HUES6 (cell line): ENCODE measurements at regions not wholly inside any gene's neighbourhood (a gene's known extent, or its start where the extent isn't known, plus 50 kb on each side); places are given as distances from the start of the nearest gene placed in this dataset.
"Not testable (repeated sequence)": the region's sequence is repeated elsewhere in the genome, so short reads cannot be mapped to it uniquely, and the experiment has no call there.

ENCODE experiments used
- H3K27ac ChIP-seq: 2 replicates; pipeline ENCODE4 v1.7.0; 2013; ENCODE audit warnings: low read depth, mild to moderate bottlenecking, low read length, inconsistent platforms
- H3K27me3 ChIP-seq: 2 replicates; pipeline ENCODE4 v1.6.1; 2013; ENCODE audit warnings: low read length; ENCODE audit not compliant: control insufficient read depth, insufficient read depth
- H3K36me3 ChIP-seq: 2 replicates; pipeline ENCODE4 v1.6.1; 2013; ENCODE audit warnings: low read length; ENCODE audit not compliant: control insufficient read depth, insufficient read depth
- H3K4me1 ChIP-seq: 2 replicates; pipeline ENCODE4 v1.6.1; 2013; ENCODE audit warnings: low read length; ENCODE audit not compliant: control insufficient read depth, insufficient read depth
- H3K4me3 ChIP-seq: 2 replicates; pipeline ENCODE4 v1.5.1; 2013; ENCODE audit warnings: low read depth, low read length
- H3K9ac ChIP-seq: one replicate; pipeline ENCODE4 v1.6.1; 2013; ENCODE audit warnings: mild to moderate bottlenecking, low read length
- H3K9me3 ChIP-seq: 2 replicates; pipeline ENCODE4 v1.6.1; 2013; ENCODE audit warnings: low read depth, low read length; ENCODE audit not compliant: control insufficient read depth, insufficient read depth

GRCh38 chr3:20288050-20288449 is 102.0 kb upstream of the SGO1 start:
- no peak overlapping the region for H3K9ac ChIP-seq
- H3K36me3 ChIP-seq, result no peaks in the 10 kb centered on the region
- peaks cover 6% of the 10 kb centered on the region for H3K4me1 ChIP-seq
- H3K27ac ChIP-seq, result 0 out of 2 replicates have a peak overlapping the region, but pooled peaks have one; percentile 48
- no peak overlapping the region for H3K4me3 ChIP-seq
- no peaks in the 10 kb centered on the region for H3K27me3 ChIP-seq
- peaks cover 33% of the 10 kb centered on the region for H3K9me3 ChIP-seq

GRCh38 chr3:20280257-20280656 is 94.3 kb upstream of the SGO1 start:
- H3K36me3 ChIP-seq, result no peaks in the 10 kb centered on the region
- H3K27me3 ChIP-seq, result no peaks in the 10 kb centered on the region
- peaks cover 25% of the 10 kb centered on the region for H3K9me3 ChIP-seq
- H3K4me1 ChIP-seq, result no peaks in the 10 kb centered on the region
- H3K4me3 ChIP-seq, result no peak overlapping the region
- no peak overlapping the region for H3K9ac ChIP-seq
- H3K27ac ChIP-seq, result no peak overlapping the region

GRCh38 chr3:20265977-20266376 is 80.0 kb upstream of the SGO1 start:
- H3K4me1 ChIP-seq, H3K36me3 ChIP-seq, H3K27me3 ChIP-seq, H3K4me3 ChIP-seq, H3K9ac ChIP-seq, H3K27ac ChIP-seq, H3K9me3 ChIP-seq: not testable (repeated sequence)

GRCh38 chr3:20264900-20265567 is 79.0 kb upstream of the SGO1 start:
- Histone ChIP-seq H3K27me3 (no peaks in the 10 kb centered on the region), H3K27ac (no peak overlapping the region), H3K9ac (no peak overlapping the region), H3K9me3 (0 out of 2 replicates have a peak, but pooled peaks cover 3% of the 10 kb centered on the region), H3K36me3 (no peaks in the 10 kb centered on the region), H3K4me3 (no peak overlapping the region), H3K4me1 (no peaks in the 10 kb centered on the region)

GRCh38 chr3:20258371-20258770 is 72.4 kb upstream of the SGO1 start:
- Histone ChIP-seq H3K4me3 (no peak overlapping the region), H3K27ac (no peak overlapping the region), H3K9me3 (no peaks in the 10 kb centered on the region), H3K27me3 (no peaks in the 10 kb centered on the region), H3K4me1 (no peaks in the 10 kb centered on the region), H3K9ac (no peak overlapping the region), H3K36me3 (no peaks in the 10 kb centered on the region)

GRCh38 chr3:20256144-20256543 is 70.1 kb upstream of the SGO1 start:
- no peaks in the 10 kb centered on the region for H3K27me3 ChIP-seq
- H3K9ac ChIP-seq, result no peak overlapping the region
- H3K4me3 ChIP-seq, result no peak overlapping the region
- no peaks in the 10 kb centered on the region for H3K9me3 ChIP-seq
- peaks cover 7% of the 10 kb centered on the region for H3K4me1 ChIP-seq
- H3K27ac ChIP-seq, result no peak overlapping the region
- no peaks in the 10 kb centered on the region for H3K36me3 ChIP-seq

GRCh38 chr3:20254268-20255117 is 68.5 kb upstream of the SGO1 start:
- no peaks in the 10 kb centered on the region for H3K27me3 ChIP-seq
- no peak overlapping the region for H3K9ac ChIP-seq
- no peak overlapping the region for H3K27ac ChIP-seq
- H3K4me1 ChIP-seq, result peaks cover 15% of the 10 kb centered on the region
- no peaks in the 10 kb centered on the region for H3K9me3 ChIP-seq
- no peak overlapping the region for H3K4me3 ChIP-seq
- no peaks in the 10 kb centered on the region for H3K36me3 ChIP-seq

GRCh38 chr3:20250786-20251185 is 64.8 kb upstream of the SGO1 start:
- Histone ChIP-seq H3K36me3 (no peaks in the 10 kb centered on the region), H3K27ac (no peak overlapping the region), H3K9me3 (peaks cover 3% of the 10 kb centered on the region; the same call in 1 of the 2 replicates), H3K9ac (no peak overlapping the region), H3K27me3 (no peaks in the 10 kb centered on the region), H3K4me1 (peaks cover 15% of the 10 kb centered on the region), H3K4me3 (no peak overlapping the region)

GRCh38 chr3:20250314-20250713 is 64.3 kb upstream of the SGO1 start:
- Histone ChIP-seq H3K27ac (no peak overlapping the region), H3K4me3 (no peak overlapping the region), H3K27me3 (no peaks in the 10 kb centered on the region), H3K4me1 (peaks cover 15% of the 10 kb centered on the region), H3K9me3 (peaks cover 3% of the 10 kb centered on the region; the same call in 1 of the 2 replicates), H3K36me3 (no peaks in the 10 kb centered on the region), H3K9ac (no peak overlapping the region)

GRCh38 chr3:20246662-20247061 is 60.7 kb upstream of the SGO1 start:
- no peaks in the 10 kb centered on the region for H3K27me3 ChIP-seq
- H3K9me3 ChIP-seq, result peaks cover 3% of the 10 kb centered on the region; the same call in 1 of the 2 replicates
- H3K36me3 ChIP-seq, result no peaks in the 10 kb centered on the region
- no peak overlapping the region for H3K27ac ChIP-seq
- H3K4me3 ChIP-seq, result no peak overlapping the region
- H3K4me1 ChIP-seq, result peaks cover 14% of the 10 kb centered on the region
- no peak overlapping the region for H3K9ac ChIP-seq

- Histone ChIP-seq H3K4me1 (peaks cover 5% of the 10 kb centered on the region), H3K36me3 (no peaks in the 10 kb centered on the region), H3K9me3 (peaks cover 3% of the 10 kb centered on the region; the same call in 1 of the 2 replicates), H3K27me3 (no peaks in the 10 kb centered on the region), H3K9ac (no peak overlapping the region), H3K27ac (no peak overlapping the region), H3K4me3 (no peak overlapping the region)
Observed at GRCh38 chr3:20245781-20246180, 59.8 kb upstream of the SGO1 start.
